Hematopoietic multipotent progenitor cell treated with erythropoietin and hydrocortisone succinate and interleukin-3 and kit ligand, for 8 days (in vitro differentiated cells): ENCODE measurements at regions not wholly inside any gene's neighbourhood (a gene's known extent, or its start where the extent isn't known, plus 50 kb on each side); places are given as distances from the start of the nearest gene placed in this dataset.

Experiments used
- DNase-seq: peaks from one replicate; pipeline ENCODE4 v3.0.0-alpha.2; 2015

- DNase-seq: no peak
Measured at GRCh38 chr10:61138708-61139591, 195.0 kb upstream of the RHOBTB1 start.

GRCh38 chr10:61136139-61136538 is 192.2 kb upstream of the RHOBTB1 start:
- no peak for DNase-seq

DNA sequence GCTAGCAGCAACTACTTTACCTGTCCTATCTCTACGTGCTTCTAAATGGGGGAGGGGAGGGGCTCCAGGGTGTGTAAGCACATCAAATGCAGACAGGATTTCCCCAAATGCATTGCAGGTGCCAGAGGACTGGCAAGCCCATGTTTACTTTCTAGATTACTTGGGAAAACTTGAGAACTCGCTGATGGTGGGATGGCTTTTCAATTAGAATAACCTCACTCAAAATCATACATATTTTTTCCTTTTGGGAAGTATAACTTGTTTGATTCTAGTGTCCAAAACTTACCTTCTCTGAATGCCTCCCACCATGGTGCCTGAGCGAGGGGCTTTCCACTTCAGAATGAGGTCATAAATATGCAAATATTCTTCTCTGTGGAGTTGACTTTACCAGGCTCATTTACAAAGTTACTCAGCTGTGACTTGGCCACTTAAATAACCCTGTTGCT is 191.3 kb upstream of the RHOBTB1 start:
- DNase-seq: no peak

GRCh38 chr10:61130366-61130765 is 186.4 kb upstream of the RHOBTB1 start:
- no peak for DNase-seq

DNA sequence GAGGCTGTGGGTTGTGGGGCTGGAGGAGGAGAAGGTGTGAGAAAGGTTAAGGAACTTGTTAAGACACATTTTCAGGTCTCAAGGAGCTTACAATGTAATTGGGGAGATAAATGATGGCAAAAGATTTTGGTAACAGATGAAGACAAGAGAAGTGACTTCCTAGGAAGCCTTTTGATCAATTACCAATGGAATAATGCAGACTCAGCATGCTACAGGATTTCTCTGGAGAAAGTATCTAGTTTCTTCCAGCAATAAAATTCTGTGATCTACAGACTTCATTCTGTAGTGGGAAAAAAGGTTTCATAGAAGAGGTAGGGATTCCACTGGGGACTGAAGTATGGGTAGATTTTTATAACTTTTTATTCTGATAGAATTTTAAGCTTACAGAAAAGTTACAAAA is 184.2 kb upstream of the RHOBTB1 start:
- DNase-seq: no peak

DNA sequence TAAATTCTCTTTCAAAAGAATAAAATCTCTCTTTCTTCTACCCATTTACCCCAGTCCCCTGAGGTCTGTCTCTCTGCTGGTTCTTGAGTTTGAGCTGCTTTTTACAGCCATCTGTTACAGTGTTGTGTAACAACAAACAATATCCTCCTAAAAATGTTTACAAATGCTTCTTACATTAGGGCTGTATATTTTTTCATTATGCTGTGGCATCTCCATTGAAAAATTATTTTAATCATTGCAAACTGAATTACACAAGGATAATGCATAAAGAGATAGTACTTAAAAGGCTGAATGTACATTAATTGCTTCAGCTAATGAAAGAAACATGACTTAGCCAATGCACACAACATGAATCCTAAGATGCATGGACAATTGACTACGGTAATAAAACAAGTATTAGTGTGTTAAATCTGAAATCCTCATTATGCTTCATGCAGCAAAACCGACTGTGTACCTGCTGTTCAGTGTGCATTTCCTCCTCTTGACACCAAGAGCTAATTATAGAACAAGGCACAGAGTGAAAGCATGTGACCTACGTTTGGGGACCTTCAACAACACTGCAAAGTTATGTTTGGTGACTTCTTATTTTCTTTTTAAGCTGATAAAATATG is 181.7 kb upstream of the RHOBTB1 start:
- no peak for DNase-seq

DNA sequence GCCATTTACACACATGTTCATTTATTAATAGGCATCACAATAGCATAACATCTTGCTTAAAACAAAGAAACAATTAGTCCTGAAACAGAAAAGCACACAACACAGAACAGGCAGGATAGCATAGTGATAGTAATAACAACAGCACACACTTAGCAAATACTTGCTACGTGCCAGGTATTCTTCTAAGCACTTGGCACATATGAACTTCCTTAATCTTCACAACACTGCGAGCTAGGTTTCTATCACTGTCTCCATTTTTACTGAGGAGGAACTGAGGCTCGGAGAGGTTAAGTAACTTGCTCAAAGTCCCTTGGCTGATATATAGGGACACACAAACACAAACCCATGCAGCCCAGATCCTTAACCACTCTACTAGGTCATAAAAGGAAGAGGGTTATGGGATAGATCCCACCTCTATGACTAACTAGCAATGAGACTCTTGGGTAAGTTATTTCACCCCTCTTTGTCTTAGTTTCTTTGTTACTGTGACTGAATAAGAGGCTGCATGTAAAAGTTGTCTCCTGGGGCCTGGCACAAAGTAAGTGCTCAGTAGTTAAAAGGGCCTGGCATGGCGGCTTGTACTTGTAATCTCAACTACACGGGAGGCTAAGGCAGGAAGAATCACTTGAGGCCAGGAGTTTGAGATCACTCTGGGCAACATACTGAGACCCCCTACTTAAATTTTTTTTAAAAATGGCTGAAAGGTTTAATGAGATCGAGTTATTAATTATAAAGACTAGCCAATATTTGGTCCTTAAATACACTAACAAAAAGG is 181.0 kb upstream of the RHOBTB1 start:
- DNase-seq: no peak

DNA sequence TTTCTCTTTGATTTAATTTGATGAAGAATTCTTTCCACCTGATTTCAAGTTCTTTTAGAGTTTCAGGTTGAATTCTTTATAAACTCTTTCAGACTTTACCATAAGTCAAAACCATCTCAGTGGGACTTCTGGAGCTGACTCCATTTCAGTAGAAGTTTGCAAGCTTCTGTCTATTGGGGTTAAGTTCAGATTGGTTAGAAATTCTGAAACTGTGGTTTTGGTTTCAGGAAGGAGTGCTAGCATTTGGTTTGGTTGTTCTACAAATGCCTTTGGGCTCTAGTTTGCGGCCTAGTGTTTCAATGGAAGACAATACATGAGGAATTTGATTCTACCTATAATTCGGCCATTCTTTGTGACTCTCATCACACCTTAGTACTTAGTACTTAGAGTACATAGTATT is 176.8 kb upstream of the RHOBTB1 start:
- DNase-seq: no peak

GRCh38 chr10:61119573-61119972 is 175.6 kb upstream of the RHOBTB1 start:
- DNase-seq: no peak

GRCh38 chr10:61115897-61116296 is 171.9 kb upstream of the RHOBTB1 start:
- DNase-seq: no peak

DNA sequence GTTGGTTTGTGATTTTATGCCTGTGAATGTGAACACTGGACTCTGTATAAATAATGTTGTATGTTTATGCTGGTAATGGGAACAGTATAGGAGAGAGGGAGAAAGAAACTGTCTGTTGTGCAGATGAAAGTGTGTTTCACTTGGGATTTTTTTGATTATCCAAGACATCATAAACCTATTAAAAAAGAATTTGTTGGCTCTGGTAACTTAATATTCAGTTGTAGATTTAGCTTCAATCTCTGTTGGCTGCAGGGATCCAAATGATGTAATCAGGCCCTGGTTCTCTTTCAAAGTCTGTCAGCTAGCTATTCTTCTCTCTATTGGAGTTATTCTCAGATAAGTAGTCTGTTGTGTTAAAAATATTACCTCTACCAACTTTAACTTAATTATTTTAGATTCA is 168.8 kb upstream of the RHOBTB1 start:
- DNase-seq: no peak

- DNase-seq: no peak
Measured at GRCh38 chr10:61110936-61111335, 167.0 kb upstream of the RHOBTB1 start.

DNA sequence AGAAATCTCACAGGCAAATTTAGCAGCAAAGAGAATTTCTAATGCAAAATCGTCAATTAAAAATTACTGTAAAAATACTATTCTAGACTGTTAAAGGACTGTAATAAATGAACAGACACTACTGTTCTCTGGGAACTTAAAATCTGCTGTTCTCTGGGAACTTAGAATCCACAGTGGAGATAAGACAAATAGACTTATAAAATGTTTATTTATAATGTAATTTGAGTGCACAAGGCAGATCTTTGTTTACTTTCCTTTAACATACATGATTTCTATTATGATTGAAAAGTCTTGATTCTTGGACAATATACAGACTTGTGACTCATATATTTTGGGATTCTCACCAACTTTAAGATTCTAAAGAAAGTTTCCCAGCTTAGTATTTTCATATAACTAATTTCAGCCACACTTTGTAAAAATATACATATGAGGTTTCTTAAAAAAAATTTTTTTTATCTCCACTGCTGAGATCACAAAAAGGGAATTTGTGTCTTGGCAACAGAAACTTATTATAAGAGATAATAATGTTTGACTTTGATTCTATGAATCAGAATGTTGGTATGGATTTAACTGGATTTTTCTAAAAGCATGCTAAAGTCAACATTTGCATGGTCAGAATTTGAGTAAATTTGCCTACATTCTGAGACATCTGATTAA is 166.3 kb upstream of the RHOBTB1 start:
- no peak for DNase-seq

DNA sequence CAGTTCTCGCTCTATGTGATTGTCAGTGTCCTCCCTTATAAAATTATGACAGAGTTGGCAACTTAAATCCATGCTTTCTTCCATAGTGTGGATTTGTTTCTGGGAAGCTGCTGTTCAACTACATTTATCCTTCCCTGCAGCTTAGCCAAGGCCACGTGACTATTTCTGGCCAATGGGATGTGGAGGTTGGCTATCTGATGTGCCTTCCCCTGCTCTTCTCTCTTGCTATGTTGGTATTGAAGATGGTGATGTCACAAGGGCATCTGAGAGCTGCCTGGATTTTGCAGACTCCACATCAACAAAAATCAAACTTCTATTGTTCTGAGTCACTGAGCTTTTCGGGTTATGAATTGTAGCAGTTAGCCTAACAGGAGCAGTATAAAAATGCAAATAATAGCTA is 164.9 kb upstream of the RHOBTB1 start:
- DNase-seq: no peak

DNA sequence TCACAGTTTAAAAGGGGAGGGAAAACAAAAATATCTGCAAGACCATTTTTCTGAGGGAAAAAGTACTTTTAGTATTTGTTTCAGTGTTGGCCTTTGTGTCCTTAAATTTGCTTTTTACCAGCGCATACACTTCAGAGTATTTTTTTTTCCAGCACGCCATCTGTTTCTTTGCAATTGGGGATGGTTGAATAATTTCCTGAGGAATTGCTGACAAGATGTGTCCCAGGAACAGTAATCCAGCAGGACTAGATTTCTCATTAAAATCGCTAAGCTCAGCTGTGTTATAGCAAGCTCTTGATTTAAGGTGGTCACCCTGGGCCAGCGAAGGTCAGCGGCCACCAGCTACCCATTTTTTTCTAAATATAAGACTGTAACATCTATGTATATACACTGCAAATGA is 156.9 kb upstream of the RHOBTB1 start:
- no peak for DNase-seq

- DNase-seq: no peak
Measured at GRCh38 chr10:61099756-61100155, 155.8 kb upstream of the RHOBTB1 start.

GRCh38 chr10:61098966-61099365 is 155.0 kb upstream of the RHOBTB1 start:
- no peak for DNase-seq

- DNase-seq: no peak
Measured at GRCh38 chr10:61097026-61097425, 153.0 kb upstream of the RHOBTB1 start.

DNA sequence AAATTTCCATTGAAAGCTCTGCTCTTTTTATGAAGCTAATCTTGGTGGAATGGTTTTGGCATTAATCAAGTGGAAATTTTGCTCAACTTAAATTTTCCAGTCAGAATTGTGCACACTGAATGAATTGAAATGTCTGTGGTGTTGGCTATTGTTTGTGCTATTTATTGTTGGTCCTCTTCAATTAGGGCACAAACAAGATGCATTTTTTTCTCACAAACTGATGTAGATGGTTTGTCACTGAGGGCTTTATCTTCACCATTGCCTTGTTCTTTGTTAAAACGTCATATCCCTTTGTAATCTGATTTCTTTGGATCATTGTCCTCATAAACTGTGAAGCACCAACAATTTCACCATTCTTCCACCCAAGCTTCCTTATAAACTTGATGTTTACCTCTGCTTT is 152.1 kb upstream of the RHOBTB1 start:
- DNase-seq: no peak

DNA sequence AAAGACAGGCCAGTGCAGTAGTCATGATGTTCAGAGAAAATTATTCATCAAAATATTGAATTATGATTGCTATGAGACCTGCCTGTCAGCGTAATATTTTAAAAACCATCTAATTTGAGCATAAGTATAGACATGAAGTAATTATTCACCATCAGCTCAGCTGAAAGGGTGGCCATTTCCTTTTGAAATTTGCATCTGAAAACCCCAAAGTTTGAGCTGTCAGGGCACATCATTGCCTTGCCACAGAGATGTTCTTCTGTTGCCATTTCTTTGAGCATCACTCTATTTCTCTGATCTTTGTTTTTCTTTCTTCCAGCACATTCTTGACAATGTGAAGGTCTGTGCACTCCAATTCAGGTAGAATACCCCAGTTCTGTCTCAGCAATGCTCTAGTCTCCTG is 147.5 kb upstream of the RHOBTB1 start:
- DNase-seq: no peak

DNA sequence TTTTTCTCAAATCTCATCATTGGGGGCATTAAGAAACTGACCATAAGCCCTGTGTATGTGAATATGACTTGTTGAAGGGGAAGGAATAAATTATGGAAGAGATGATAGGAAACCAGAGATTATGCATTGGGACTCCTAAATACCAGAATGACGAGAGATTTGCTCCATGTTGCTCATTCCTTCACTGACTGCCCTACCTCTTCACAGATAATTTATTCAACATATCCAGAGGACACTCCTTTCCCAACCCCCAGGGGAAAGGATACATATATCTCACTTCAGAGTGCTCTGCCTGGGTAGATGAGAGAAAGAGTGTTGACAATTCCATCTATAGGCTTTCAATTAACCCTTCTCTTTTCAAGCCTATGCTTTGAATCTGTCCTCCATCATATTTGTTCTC is 145.3 kb upstream of the RHOBTB1 start:
- no peak for DNase-seq

DNA sequence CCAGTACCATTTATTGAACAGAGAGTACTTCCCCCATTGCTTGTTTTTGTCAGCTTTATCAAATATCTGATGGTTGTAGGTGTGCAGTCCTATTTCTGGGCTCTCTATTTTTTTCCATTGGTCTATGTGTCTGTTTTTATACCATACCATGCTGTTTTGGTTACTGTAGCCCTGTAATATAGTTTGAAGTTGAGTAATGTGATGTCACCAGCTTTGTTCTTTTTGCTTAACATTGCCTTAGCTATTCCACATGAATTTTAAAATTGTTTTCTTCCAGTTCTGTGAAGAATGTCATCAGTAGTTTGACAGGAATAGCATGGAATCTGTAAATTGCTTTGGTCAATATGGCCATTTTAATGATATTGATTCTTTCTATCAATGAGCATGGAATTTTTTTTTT is 140.5 kb upstream of the RHOBTB1 start:
- DNase-seq: no peak

DNA sequence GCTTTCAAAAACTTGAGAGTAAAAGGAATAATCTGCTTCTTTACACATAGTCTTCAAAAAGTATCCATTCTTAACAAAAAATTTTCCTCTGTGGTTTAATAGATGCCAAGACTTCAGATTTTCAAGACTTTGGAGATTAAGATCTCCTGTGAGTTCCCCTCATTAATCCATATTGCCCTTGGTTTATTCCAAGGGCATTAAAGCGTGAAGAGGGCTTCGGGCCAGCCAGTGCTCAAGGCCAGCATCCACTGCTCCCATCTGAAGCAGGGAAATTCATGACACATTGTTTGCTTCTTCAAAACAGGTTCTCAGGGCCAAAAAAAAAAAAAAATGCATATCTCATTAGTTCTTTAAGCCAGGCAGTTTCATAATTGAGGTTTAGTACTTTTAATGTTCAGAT is 137.3 kb upstream of the RHOBTB1 start:
- no peak for DNase-seq
